ENCODE measurements at regions not wholly inside any gene's neighbourhood (a gene's known extent, or its start where the extent isn't known, plus 50 kb on each side); places are given as distances from the start of the nearest gene placed in this dataset.
"Not testable (repeated sequence)": the region's sequence is repeated elsewhere in the genome, so short reads cannot be mapped to it uniquely, and the experiment has no call there.

GRCh38 chr1:199522338-199522737, 505.2 kb upstream of the NR5A2 start:
- TF ChIP-seq CTCF (conservative IDR thresholded peaks at IDR 0.05; ENCODE audit: low read depth, low read length): no peak
- Histone ChIP-seq H3K27me3 (ENCODE audit: insufficient read depth, low read depth) (no peaks in the 10 kb centered on the region), H4K20me1 (ENCODE audit: insufficient read depth) (no peaks in the 10 kb centered on the region), H3K9ac (no peak overlapping the region), H3K4me2 (no peak overlapping the region), H2AFZ (ENCODE audit: low read depth) (no peak overlapping the region), H3K36me3 (ENCODE audit: insufficient read depth) (no peaks in the 10 kb centered on the region), H3K27ac (no peak overlapping the region), H3K4me3 (IDR thresholded peaks at IDR 0.05; ENCODE audit: insufficient read depth, low read depth, low read length) (no peak overlapping the region), H3K79me2 (ENCODE audit: insufficient read depth, low read depth) (no peaks in the 10 kb centered on the region), H3K4me1 (ENCODE audit: low read depth, poor library complexity, severe bottlenecking) (peaks cover 6% of the 10 kb centered on the region)

DNA sequence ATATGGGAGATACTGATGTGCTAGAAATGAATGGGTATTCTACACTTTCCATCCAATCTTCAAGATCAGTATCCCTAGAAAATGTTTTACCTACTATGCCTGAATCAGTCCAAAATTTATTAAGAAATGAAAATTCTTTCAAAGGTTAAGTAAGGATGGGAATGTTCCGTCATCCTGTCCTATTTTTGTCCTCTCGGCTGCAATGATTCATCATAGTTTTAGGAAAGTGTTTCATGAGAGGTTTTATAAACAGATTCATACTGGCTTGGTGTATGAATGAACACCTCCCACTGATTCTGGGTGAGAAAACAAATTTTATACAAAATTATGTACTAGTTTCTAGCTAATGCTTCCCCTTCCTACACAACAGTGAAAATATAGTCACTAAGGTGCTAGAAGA, 504.6 kb upstream of the NR5A2 start:
- no peak overlapping the region for H3K4me3 ChIP-seq (IDR thresholded peaks at IDR 0.05; ENCODE audit: insufficient read depth, low read depth, low read length)
- H2AFZ ChIP-seq (ENCODE audit: low read depth): no peak overlapping the region
- H3K36me3 ChIP-seq (ENCODE audit: insufficient read depth): no peaks in the 10 kb centered on the region
- H3K9ac ChIP-seq: no peak overlapping the region
- TF ChIP-seq CTCF (conservative IDR thresholded peaks at IDR 0.05; ENCODE audit: low read depth, low read length): no peak
- H3K79me2 ChIP-seq (ENCODE audit: insufficient read depth, low read depth): no peaks in the 10 kb centered on the region
- H3K4me1 ChIP-seq (ENCODE audit: low read depth, poor library complexity, severe bottlenecking): peaks cover 6% of the 10 kb centered on the region
- no peak overlapping the region for H3K27ac ChIP-seq
- H3K27me3 ChIP-seq (ENCODE audit: insufficient read depth, low read depth): no peaks in the 10 kb centered on the region
- H3K4me2 ChIP-seq: no peak overlapping the region
- H4K20me1 ChIP-seq (ENCODE audit: insufficient read depth): no peaks in the 10 kb centered on the region

DNA sequence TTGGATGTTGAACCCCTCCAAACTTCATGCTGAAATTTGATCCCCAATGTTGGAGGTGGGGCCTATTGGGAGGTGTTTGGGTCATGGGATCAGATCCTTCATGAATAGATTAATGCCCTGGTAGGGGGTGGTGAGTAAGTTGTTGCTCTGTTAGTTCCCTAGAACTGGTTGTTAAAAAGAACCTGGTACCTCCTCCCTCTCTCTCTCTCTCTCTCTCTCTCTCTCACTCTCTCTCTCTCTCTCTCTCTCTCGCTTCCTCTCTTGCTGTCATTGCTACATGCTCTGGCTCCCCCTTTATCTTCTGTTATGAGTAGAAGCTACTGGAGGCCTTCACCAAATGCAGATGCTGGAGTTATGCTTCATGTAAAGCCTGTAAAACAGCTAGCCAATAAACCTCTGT, 498.2 kb upstream of the NR5A2 start:
- H3K27me3 ChIP-seq (ENCODE audit: insufficient read depth, low read depth): no peaks in the 10 kb centered on the region
- H3K4me2 ChIP-seq: no peak overlapping the region
- no peaks in the 10 kb centered on the region for H4K20me1 ChIP-seq (ENCODE audit: insufficient read depth)
- H3K9ac ChIP-seq: no peak overlapping the region
- H3K27ac ChIP-seq: no peak overlapping the region
- TF ChIP-seq CTCF (conservative IDR thresholded peaks at IDR 0.05; ENCODE audit: low read depth, low read length): no peak
- H3K36me3 ChIP-seq (ENCODE audit: insufficient read depth): no peaks in the 10 kb centered on the region
- no peak overlapping the region for H3K4me3 ChIP-seq (IDR thresholded peaks at IDR 0.05; ENCODE audit: insufficient read depth, low read depth, low read length)
- no peak overlapping the region for H2AFZ ChIP-seq (ENCODE audit: low read depth)
- H3K4me1 ChIP-seq (ENCODE audit: low read depth, poor library complexity, severe bottlenecking): no peaks in the 10 kb centered on the region
- H3K79me2 ChIP-seq (ENCODE audit: insufficient read depth, low read depth): no peaks in the 10 kb centered on the region

- H2AFZ ChIP-seq (ENCODE audit: low read depth); H4K20me1 ChIP-seq (ENCODE audit: insufficient read depth); H3K9ac ChIP-seq; H3K79me2 ChIP-seq (ENCODE audit: insufficient read depth, low read depth); H3K4me2 ChIP-seq; H3K27me3 ChIP-seq (ENCODE audit: insufficient read depth, low read depth); H3K36me3 ChIP-seq (ENCODE audit: insufficient read depth); H3K27ac ChIP-seq; H3K4me1 ChIP-seq (ENCODE audit: low read depth, poor library complexity, severe bottlenecking); H3K4me3 ChIP-seq (IDR thresholded peaks at IDR 0.05; ENCODE audit: insufficient read depth, low read depth, low read length): not testable (repeated sequence)
Measured at GRCh38 chr1:199533361-199533760, 494.1 kb upstream of the NR5A2 start.

GRCh38 chr1:199545780-199546179, 481.7 kb upstream of the NR5A2 start:
- H3K4me2 ChIP-seq: no peak overlapping the region

More at GRCh38 chr1:199545780-199546179, 481.7 kb upstream of the NR5A2 start:
- H3K9ac ChIP-seq: no peak overlapping the region
- no peaks in the 10 kb centered on the region for H3K27me3 ChIP-seq (ENCODE audit: insufficient read depth, low read depth)
- H3K4me3 ChIP-seq (IDR thresholded peaks at IDR 0.05; ENCODE audit: insufficient read depth, low read depth, low read length): no peak overlapping the region
- no peaks in the 10 kb centered on the region for H3K4me1 ChIP-seq (ENCODE audit: low read depth, poor library complexity, severe bottlenecking)
- TF ChIP-seq CTCF (conservative IDR thresholded peaks at IDR 0.05; ENCODE audit: low read depth, low read length): peak; percentile 62
- no peaks in the 10 kb centered on the region for H3K36me3 ChIP-seq (ENCODE audit: insufficient read depth)
- H2AFZ ChIP-seq (ENCODE audit: low read depth): no peak overlapping the region
- H3K79me2 ChIP-seq (ENCODE audit: insufficient read depth, low read depth): no peaks in the 10 kb centered on the region
- H4K20me1 ChIP-seq (ENCODE audit: insufficient read depth): no peaks in the 10 kb centered on the region
- no peak overlapping the region for H3K27ac ChIP-seq
